NCI-H1694 (cell line): ENCODE measurements at regions not wholly inside any gene's neighbourhood (a gene's known extent, or its start where the extent isn't known, plus 50 kb on each side); places are given as distances from the start of the nearest gene placed in this dataset.

Experiments
- DNase-seq: peaks from one replicate; lab custom pipeline; 2025; lab: John Stamatoyannopoulos, UW

- DNase-seq: no peak
These were observed 402.4 kb upstream of the CYRIA start for GRCh38 chr2:17068021-17068420.

DNA sequence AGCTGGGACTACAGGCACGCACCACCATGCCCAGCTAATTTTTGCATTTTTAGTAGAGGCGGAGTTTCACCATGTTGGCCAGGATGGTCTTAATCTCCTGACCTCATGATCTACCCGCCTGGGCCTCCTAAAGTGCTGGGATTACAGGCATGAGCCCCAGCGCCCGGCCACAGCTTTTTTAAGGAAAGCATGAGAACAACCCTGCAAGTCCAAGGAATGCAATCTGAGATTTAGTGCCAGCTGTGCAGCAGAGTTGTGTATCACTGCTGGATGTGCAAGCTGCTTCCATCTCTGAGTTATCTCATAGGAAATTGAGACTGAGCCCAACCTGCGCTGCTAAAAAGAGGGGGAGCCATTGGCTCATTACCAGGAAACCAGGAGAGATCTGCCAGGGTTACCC, 399.9 kb upstream of the CYRIA start:
- no peak for DNase-seq

DNA sequence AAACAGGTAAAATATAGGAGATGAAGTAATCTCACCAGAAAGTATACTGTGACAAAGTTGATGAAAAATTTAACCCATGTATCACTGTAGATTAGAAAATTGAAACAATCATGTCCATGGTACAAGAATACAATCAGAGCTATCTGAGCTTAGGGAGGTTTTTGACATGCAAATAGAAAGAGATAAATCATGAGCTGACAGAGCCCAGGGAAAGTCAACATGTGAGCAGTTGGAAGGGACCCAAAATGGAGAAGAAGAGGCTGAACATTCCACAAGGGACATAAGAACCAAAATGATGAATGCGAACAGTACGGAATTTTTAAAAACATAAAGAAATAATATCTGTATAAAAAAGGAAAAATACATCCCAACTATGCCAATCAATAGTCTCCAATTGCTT, 395.4 kb upstream of the CYRIA start:
- DNase-seq: no peak

- no peak for DNase-seq
These were observed 393.8 kb upstream of the CYRIA start for GRCh38 chr2:17059458-17059857.

- no peak for DNase-seq
These were observed 393.3 kb upstream of the CYRIA start for GRCh38 chr2:17058772-17059402.

GRCh38 chr2:17057109-17058017, 391.7 kb upstream of the CYRIA start:
- no peak for DNase-seq

- no peak for DNase-seq
These were observed 390.6 kb upstream of the CYRIA start for GRCh38 chr2:17056236-17056635.

GRCh38 chr2:17052001-17052400, 386.4 kb upstream of the CYRIA start:
- no peak for DNase-seq

GRCh38 chr2:17051538-17051937, 385.9 kb upstream of the CYRIA start:
- DNase-seq: no peak

- DNase-seq: no peak
These were observed 377.5 kb upstream of the CYRIA start for GRCh38 chr2:17043173-17043572.

DNA sequence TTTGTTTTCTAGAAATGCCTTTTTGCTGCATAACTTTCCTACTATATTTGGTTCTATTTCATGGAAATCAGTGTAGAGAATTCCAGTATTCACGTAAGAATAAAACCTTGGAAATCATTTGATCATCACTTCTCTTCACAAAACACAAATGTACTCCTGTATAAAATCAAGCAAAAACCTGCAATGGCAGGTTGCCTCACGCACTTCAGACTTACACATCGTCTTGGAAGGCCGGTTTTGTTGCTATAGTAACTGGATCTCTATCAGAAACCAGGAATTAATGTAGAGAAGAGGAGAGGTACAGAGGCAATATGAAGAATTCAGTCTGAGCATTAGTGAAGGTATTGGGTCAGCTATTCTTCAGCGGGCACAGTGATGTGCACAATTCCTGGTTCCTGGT, 370.7 kb upstream of the CYRIA start:
- DNase-seq: no peak

GRCh38 chr2:17035010-17035409, 369.4 kb upstream of the CYRIA start:
- no peak for DNase-seq

GRCh38 chr2:17030047-17030446, 364.4 kb upstream of the CYRIA start:
- no peak for DNase-seq

DNA sequence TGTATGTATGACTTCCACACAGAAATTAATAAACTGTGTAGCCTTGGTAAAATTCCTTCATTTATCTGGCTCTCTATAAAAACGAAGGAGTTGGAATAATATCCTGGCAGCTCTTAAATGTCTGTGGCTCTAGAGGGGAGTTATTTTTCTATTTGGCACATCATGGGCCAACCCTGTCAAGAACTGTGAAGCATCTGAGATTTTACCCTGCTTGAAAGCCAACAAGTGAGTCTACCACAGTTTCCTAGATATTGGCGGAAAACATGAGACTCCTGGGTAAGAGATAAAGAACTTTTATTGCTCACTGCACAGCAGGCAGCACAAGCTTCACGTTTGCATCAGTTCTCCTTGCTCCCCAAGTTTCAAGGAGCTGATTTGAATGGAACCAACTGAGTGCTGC, 346.7 kb upstream of the CYRIA start:
- no peak for DNase-seq

DNA sequence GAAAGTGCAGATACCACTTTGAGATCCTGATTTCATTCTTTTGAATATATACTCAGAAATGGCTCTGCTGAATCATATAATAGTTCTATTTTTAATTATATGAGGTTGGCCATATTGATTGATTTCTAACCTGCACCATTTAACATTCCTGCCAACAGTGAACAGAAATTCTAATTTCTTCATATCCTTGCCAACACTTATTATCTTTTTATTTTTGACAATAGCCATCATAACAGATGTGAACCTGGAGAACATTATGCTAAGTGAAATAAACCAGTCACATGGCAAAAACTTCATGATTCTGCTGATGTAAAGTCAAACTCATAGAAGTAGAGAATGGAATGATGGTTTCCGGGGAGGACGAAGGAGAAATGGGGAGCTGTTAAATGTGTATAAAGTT, 344.5 kb upstream of the CYRIA start:
- no peak for DNase-seq

DNA sequence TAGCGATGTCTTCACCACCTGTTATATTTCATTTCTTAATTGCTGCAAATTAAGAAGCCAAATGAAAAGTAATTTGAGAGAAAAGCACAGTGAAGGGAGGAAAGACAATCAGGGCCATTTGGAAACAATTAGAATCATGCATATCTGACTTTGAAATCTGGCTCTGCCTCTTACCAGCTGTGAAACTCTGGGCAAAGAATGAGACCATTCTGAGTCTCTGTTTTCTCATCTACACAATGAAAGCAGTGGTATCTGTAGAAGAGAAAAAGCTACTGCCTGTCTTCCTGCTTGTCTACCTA, 334.5 kb upstream of the CYRIA start:
- no peak for DNase-seq

DNA sequence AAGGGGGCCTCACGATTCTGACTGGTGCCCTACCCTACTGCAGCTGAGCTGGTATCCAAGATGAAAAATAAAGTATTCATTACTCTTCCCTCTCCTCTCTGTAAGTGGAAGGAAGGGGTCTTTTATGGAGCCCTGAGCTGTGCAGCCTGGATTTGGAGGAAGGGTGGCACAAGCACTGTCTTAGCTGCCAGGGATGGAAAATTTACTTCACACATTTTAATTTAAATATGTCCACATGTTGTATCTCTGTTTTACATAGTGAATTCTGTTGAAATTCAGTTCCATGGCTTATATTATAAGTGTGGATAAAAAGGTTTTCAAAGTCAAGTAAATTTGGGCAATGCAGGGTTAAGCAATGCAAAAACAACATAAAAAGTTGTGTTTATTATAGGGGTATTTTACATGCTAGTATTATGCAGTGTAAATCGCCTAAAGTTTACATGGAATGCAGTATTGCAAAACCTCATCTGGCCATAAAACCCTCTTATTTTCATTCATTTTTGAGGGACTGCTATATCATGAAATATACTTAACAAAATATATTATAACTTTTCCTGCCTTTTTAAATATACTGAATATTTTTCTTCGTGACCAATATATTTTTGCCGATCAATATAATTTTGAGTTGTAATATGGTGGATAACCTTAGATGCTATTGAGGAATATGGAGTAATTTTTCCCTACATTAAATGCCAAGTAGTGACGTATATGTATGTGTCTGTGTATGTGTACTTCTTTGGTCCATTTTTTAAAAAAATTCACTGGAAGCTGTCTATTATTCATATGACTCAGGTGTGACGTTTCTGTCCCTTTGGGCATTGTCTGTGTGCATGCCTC, 333.9 kb upstream of the CYRIA start:
- DNase-seq: no peak

DNA sequence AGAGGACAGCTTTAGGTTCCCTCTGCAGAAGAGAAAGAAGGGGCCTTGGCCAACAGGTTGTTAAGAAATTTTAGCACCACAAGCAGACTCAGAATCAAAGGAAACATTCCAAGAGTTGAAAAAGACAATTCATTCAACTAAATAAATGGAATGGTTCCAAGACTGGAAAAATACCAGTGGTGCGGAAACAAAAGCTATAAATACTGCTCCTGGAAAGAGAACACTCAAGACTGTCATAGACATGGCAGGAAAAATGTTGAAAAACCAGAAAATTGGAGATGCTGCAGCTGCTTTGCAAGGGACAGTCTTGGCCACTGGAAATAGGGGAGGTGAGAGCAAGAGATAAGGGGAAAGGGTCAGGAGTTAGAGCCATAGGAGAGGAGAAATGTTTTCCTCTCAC, 312.7 kb upstream of the CYRIA start:
- no peak for DNase-seq

DNA sequence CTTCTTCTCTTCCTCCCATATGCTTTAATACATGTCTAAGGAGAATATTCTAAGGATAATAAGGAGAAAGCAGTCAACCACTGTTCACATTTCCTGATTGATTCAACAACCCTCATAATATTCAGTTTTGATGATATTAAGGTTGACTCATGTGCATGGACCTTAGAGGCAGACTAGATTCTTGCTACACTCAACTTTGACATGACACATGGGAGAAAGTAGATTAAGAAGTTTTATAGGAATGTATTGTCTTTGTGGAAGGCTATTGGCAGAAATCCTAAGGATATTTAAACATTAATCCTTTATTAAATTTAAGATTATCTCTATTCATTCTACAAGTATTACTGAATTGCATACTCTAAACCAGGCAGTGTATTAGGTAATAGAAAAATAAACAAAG, 309.1 kb upstream of the CYRIA start:
- no peak for DNase-seq

DNA sequence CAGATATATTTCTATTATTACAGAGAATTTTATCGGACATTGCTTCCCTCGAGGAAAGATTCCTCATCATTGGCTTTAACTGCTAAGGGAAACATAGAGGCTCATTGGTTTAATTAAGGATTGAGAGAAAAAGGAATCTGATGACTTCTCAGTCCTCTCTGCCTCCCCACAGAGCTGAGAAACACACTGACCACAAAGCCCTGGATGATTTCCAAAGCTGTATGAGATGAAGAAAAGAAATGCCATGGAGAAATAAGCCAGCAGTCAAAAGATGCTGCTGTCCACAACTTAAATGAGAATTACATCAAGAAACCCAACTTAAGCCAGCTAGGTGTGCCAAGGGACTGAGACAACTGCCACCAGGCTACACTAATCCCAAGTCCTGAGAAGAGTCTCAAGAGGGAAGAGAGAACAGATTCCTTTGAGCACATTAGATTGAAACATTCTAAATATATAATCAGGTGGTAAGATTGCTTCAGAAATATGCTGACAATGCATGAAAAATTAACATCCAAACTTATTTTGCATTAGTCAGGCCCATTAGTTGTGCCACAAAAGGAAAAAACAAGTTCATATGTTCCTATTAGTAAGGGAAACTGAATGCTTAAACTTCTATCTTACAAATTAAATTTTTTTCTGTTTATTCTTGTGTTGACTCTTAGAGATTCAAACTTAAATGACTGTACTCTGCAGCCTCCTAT, 308.1 kb upstream of the CYRIA start:
- DNase-seq: no peak

- DNase-seq: no peak
These were observed 306.6 kb upstream of the CYRIA start for GRCh38 chr2:16972276-16972675.

DNA sequence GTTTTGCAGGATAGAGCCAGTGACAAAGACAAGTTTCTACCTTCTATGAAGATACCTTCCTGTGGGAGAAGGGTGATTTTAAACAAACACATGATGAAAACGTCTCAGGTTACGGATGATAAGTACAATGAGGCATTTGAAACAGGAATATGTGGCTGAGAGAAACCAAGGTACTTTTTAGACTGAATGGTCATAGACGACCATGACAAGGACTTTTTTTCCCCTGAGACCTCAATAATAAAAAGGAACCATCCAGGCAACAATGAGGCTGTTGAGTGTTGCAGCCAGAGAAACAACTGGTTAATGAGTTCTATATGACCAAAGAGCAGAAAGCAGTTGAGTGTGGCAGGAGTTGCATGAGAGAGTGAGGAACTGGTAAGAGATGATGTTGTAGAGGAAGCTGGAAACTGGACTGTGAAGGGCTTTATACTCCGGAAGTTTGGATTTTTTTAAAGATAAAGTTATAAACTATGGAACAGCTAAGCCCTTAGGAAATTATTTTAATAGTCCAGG, 306.1 kb upstream of the CYRIA start:
- DNase-seq: no peak
